NCI-H2107 treated with DMSO at 0.1 percent for 48 hours (cell line): ENCODE measurements at regions not wholly inside any gene's neighbourhood (a gene's known extent, or its start where the extent isn't known, plus 50 kb on each side); places are given as distances from the start of the nearest gene placed in this dataset.
"Not testable (repeated sequence)": the region's sequence is repeated elsewhere in the genome, so short reads cannot be mapped to it uniquely, and the experiment has no call there.

Source experiments
- DNase-seq: peaks from one replicate; lab custom pipeline; 2025; ENCODE audit not compliant: unreplicated experiment; lab: John Stamatoyannopoulos, UW

- no peak for DNase-seq
These were observed 760.9 kb upstream of the INTU start for GRCh38 chr4:126871810-126872209.

GRCh38 chr4:126874533-126874932, 758.2 kb upstream of the INTU start:
- no peak for DNase-seq

GRCh38 chr4:126888968-126889367, 743.8 kb upstream of the INTU start:
- no peak for DNase-seq

- no peak for DNase-seq
These were observed 742.4 kb upstream of the INTU start for GRCh38 chr4:126890383-126890782.

- DNase-seq: no peak
These were observed 741.8 kb upstream of the INTU start for GRCh38 chr4:126890994-126891393.

DNA sequence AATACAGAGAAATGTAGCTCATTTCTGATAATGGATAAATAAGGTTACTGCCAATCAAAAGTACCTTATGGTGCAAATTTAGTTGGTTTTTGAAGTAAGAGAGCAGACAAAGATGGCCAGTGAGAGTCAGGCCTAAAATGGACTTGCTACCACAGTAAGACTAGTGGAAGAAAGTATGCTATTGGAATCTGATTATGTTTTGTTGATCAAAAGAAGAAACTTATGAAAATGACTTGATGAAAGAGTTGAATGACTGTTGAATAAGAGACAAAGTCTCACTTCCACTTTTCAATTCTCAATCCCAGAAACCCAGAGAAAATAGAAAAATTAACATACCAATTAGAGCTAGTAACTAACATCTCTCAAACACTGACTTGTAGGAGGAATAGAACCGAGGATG, 737.8 kb upstream of the INTU start:
- DNase-seq: no peak

DNA sequence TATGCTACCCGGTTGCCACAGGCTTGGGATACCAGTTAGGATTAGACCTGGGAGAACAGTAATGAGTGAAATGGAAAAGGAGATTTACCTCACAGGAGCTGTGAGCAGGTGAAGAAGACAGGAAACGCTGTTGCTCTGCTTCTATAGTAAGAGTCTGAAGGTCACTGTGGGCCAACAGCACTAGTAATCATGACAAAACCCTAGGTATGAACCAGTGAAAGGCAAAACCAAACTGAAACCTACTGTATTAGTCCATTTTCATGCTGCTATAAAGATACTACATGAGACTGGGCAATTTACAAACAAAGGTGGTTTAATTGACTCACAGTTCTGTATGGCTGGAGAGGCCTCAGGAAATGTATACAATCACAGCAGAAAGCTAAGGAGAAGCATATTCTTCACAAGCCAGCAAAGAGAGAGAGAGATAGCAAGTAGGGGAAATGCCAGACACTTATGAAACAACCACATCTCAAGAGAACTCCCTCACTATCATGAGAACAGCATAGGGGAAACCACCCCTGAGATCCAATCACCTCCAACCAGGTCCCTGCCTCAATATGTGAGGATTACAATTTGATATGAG, 736.7 kb upstream of the INTU start:
- DNase-seq: no peak

DNA sequence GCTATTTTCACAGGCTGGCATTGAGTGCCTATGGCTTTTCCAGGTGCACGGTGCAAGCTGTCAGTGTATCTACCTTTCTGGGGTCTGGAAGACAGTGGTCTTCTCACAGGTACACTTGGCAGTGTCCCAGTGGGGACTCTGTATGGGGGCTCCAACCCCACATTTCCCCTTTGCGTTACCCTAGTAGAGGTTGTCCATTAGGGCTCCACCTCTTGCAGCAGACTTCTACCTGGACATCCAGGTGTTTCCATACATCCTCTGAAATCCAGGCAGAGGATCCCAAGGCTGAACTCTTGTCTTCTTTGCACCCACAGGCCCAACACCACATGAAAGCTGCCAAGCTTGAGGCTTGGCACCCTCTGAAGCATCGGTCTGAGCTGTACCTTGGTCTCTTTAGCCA, 735.7 kb upstream of the INTU start:
- no peak for DNase-seq

GRCh38 chr4:126898815-126899214, 733.9 kb upstream of the INTU start:
- DNase-seq: no peak

GRCh38 chr4:126899331-126899801, 733.4 kb upstream of the INTU start:
- DNase-seq: no peak

DNA sequence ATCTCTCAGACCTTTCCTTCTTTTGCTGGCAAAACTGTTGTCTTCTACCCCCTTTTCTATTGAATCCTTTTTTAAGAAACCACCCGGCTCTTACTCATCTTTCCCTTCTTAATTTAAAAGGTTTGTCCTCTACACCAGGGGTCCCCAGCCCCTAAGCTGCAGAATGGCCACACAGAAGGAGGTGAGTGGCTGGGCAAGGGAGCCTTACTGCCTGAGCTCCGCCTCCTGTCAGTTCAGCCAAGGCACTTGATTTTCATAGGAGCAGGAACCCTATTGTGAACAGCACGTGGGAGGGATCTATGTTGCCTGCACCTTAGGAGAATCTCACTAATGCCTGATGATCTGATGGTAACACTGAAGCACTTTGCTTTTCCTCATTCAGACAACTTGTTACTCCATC, 726.3 kb upstream of the INTU start:
- DNase-seq: no peak

- no peak for DNase-seq
These were observed 725.4 kb upstream of the INTU start for GRCh38 chr4:126907389-126907788.

- no peak for DNase-seq
These were observed 716.6 kb upstream of the INTU start for GRCh38 chr4:126916049-126916625.

DNA sequence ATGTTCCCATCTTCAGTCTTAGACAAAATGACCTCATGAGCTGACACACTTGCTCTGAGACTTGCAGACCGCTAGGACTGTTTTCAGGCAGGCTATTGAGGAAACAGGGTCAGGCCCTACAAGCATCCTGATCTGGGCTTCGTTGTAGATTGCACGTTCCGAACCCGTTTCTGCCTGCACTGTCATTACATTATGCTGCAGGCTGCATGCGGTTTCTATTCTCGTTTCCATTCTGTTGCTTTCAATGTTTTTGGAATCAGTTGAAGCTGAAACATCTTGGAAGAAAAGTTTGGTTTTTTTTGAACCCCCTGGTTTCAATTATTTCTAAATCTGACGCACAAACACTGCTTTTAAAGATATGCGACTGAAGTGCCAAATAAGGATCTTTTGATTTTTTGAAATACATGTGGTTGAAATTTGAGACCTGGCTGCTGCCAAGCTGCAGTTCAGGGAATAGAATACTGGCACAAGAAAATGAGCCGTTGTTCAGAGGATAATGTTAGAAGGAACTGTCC, 716.1 kb upstream of the INTU start:
- no peak for DNase-seq

- not testable (repeated sequence) for DNase-seq
These were observed 710.3 kb upstream of the INTU start for GRCh38 chr4:126922328-126922938.

- no peak for DNase-seq
These were observed 708.5 kb upstream of the INTU start for GRCh38 chr4:126924237-126924636.

DNA sequence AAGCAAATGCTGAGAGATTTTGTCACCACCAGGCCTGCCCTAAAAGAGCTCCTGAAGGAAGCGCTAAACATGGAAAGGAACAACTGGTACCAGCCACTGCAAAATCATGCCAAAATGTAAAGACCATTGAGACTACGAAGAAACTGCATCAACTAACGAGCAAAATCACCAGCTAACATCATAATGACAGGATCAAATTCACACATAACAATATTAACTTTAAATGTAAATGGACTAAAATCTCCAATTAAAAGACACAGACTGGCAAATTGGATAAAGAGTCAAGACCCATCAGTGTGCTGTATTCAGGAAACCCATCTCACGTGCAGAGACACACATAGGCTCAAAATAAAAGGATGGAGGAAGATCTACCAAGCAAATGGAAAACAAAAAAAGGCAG, 702.7 kb upstream of the INTU start:
- not testable (repeated sequence) for DNase-seq

DNA sequence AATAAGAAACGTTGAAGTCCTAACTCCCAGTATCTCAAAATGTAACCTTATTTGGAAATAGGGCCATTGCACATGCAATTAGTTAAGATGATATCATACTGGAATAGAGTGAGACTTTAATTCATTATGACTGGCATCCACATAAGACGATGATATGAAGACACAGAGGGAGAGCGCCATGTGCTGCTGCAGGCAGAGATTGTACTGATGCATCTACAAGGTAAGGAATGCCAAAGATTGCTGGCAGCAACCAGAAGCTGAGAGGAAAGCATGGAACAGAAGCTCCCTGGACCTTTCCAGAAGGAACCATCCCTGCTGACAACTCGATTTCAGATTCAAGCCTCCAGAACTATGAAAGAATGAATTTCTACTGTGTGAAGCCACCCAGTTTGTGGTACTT, 697.0 kb upstream of the INTU start:
- DNase-seq: no peak

GRCh38 chr4:126937342-126937741, 695.4 kb upstream of the INTU start:
- DNase-seq: no peak

DNA sequence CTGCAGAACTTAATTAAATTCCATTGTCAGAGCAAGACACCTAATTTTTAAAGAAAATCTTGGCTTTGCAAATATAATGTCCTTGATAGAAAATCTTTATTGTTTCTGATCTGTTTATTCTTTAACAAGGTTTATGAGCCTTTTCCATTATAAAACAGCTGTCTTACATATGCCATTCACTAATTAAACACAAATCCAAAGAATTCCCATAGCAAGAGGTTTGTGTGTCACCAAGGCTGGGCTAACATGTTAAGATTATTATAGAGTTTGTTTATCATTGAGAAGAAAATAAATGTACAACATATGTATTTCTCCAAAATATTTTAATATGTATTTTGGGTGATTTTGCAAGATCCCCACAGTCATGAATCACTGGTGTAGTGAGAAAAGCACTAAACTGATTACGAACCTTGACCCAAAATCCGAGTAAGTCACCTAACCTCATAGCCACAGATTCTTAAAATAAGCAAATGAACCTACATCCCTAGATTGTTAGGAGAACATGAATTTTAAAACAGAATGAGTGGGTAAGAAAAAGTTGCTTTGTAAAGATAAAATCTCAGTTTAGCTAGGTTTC, 694.8 kb upstream of the INTU start:
- no peak for DNase-seq

DNA sequence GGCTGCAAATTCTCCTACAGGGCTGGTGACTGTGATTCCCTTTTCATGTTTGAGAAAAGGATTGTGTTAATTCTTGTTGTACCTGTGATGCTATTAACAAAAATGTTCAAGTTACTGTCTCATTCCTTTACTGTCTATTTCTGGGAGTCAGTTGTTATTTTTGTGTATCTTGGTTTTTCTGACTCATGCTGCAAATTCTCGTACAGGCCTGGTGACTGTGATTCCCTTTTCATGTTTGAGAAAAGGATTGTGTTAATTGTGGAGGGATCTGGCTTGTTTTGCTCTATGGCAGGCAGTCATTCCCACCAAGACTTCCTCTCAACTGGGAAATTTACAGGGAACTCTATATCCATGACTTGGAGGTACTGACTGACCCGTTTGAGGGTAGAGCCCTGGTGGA, 693.4 kb upstream of the INTU start:
- DNase-seq: no peak

- no peak for DNase-seq
These were observed 685.2 kb upstream of the INTU start for GRCh38 chr4:126947536-126947935.
